Adrenal gland (tissue), 5 donors: ENCODE measurements at regions not wholly inside any gene's neighbourhood (a gene's known extent, or its start where the extent isn't known, plus 50 kb on each side); places are given as distances from the start of the nearest gene placed in this dataset.

Experiments
- CTCF ChIP-seq, 6 experiments: fragments of 450-650 bp in 4 of 6; fragments of 200-600 bp in 2 of 6; sonication (generic) in 1 of 6; IDR thresholded peaks; 1 replicate in 5 of 6; 2 replicates in 1 of 6; pipeline versions ENCODE4 v1.5.1 to v1.8.0; 2016 to 2021; ENCODE audit warnings: antibody characterized with exemption in 6 of 6, mild to moderate bottlenecking in 2 of 6, moderate library complexity in 1 of 6
- POLR2A ChIP-seq, 2 donors: fragments of 450-650 bp; IDR thresholded peaks; one replicate each; pipeline ENCODE4 v1.6.1; 2017; ENCODE audit warnings: antibody characterized with exemption in 2 of 2, mild to moderate bottlenecking in 2 of 2, moderate library complexity in 1 of 2
- donor health status: DM: no; HTN: no; CAD: no.

DNA sequence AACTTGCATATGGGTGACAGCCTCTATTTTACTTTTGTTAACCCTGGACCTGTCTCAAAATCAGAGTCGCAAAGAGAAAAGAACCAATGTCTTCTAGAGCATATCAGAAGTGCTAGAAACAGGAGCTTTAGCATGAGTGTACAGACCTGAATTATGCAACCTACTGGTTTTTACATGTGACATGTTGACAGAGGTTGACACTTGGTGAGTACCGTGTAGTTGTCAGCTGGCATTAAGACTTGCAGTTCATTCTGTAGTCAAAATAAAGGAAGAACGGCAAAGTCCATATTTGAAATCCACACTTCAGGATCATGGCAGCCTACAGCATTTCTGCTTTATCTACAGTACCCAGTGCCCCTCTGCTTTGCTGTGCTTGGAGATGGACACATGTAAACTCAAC lies 291.9 kb upstream of the TENM3 start:
- TF ChIP-seq CTCF (IDR thresholded peaks at IDR 0.05): no peak
- no peak for TF ChIP-seq POLR2A (IDR thresholded peaks at IDR 0.05)
